H1 (cell line): ENCODE measurements at regions not wholly inside any gene's neighbourhood (a gene's known extent, or its start where the extent isn't known, plus 50 kb on each side); places are given as distances from the start of the nearest gene placed in this dataset.

Experiments
- CTCF ChIA-PET: fragments of 300-600 bp; sonication (Branson Sonifier 250); formaldehyde crosslinking; loops from one replicate; lab custom pipeline; 2021; ENCODE audit not compliant: partially characterized antibody; lab: Charles Lee
- POLR2A ChIA-PET: fragments of 300-600 bp; sonication (Branson Sonifier 250); formaldehyde crosslinking; loops from one replicate; lab custom pipeline; 2021; ENCODE audit warnings: inconsistent platforms; ENCODE audit not compliant: partially characterized antibody; lab: Charles Lee
- DNase-seq, 2 experiments: peaks; one replicate each; pipeline versions ENCODE4 v3.0.0 to v3.0.0-alpha.2; 2010 to 2022; ENCODE audit warnings: low spot score in 2 of 2, low read depth in 1 of 2, mixed read lengths in 1 of 2
- FAIRE-seq: peaks from 2 replicates; lab custom pipeline; 2011; peaks lifted over from hg19 to GRCh38; lab: Jason Lieb, UNC
- H2AFZ ChIP-seq: 2 replicates; pipeline ENCODE4 v1.8.1; 2012; ENCODE audit warnings: low read length, inconsistent platforms
- H2AK5ac ChIP-seq: 2 replicates; pipeline ENCODE4 v1.6.1; 2013; ENCODE audit warnings: low read depth, low read length
- H2BK120ac ChIP-seq: replicated peaks from 2 replicates; pipeline ENCODE3; 2013; ENCODE audit warnings: low read depth, low read length, inconsistent platforms
- H2BK12ac ChIP-seq: 2 replicates; pipeline ENCODE4 v1.6.1; 2013; ENCODE audit warnings: low read depth, low read length
- H2BK15ac ChIP-seq: 2 replicates; pipeline ENCODE4 v1.6.1; 2013; ENCODE audit warnings: low read length
- H2BK20ac ChIP-seq: 2 replicates; pipeline ENCODE4 v1.6.1; 2013; ENCODE audit warnings: low read length
- H2BK5ac ChIP-seq: 2 replicates; pipeline ENCODE4 v1.6.1; 2013; ENCODE audit warnings: low read depth, low read length
- H3K14ac ChIP-seq: 2 replicates; pipeline ENCODE4 v1.6.1; 2013; ENCODE audit warnings: inconsistent platforms; ENCODE audit not compliant: insufficient read length
- H3K18ac ChIP-seq: 2 replicates; pipeline ENCODE4 v1.6.1; 2013; ENCODE audit warnings: low read length; ENCODE audit errors: extremely low read depth
- H3K23ac ChIP-seq: 2 replicates; pipeline ENCODE4 v1.6.1; 2013; ENCODE audit warnings: inconsistent platforms; ENCODE audit not compliant: insufficient read length
- H3K23me2 ChIP-seq: 2 replicates; pipeline ENCODE4 v1.6.1; 2013; ENCODE audit warnings: low read depth, low read length
- H3K27ac ChIP-seq: 2 replicates; pipeline ENCODE4 v1.6.1; 2011; ENCODE audit warnings: low read depth, low read length, inconsistent platforms
- H3K27me3 ChIP-seq, 4 experiments: replicated peaks in 1 of 4; 1 replicate in 1 of 4; 2 replicates in 3 of 4; pipeline versions ENCODE4 v1.6.1 to v1.8.1; 2011 to 2013; ENCODE audit warnings: low read length in 3 of 4, mild to moderate bottlenecking in 3 of 4, inconsistent platforms in 2 of 4, mixed read lengths in 2 of 4, moderate library complexity in 1 of 4; ENCODE audit not compliant: control insufficient read depth in 3 of 4, insufficient read depth in 3 of 4; ENCODE audit errors: extremely low read depth in 1 of 4
- H3K36me3 ChIP-seq, 4 experiments: 2 replicates each; pipeline versions ENCODE4 v1.6.1 to v1.8.1; 2011 to 2013; ENCODE audit warnings: mild to moderate bottlenecking in 4 of 4, low read length in 3 of 4, moderate library complexity in 2 of 4, control low read depth in 1 of 4, inconsistent platforms in 1 of 4; ENCODE audit not compliant: insufficient read depth in 4 of 4, control insufficient read depth in 2 of 4
- H3K4ac ChIP-seq: replicated peaks from 2 replicates; pipeline ENCODE3; 2013; ENCODE audit warnings: low read length, low read depth, mixed read lengths, inconsistent platforms; ENCODE audit not compliant: insufficient read length
- H3K4me1 ChIP-seq, 4 experiments: replicated peaks in 1 of 4; 1 replicate in 1 of 4; 2 replicates in 3 of 4; pipeline versions ENCODE4 v1.6.1 to v1.8.1; 2011 to 2013; ENCODE audit warnings: low read length in 3 of 4, inconsistent platforms in 2 of 4, mixed read lengths in 1 of 4; ENCODE audit not compliant: insufficient read depth in 4 of 4, control insufficient read depth in 3 of 4
- H3K4me2 ChIP-seq, 2 experiments: 2 replicates each; pipeline versions ENCODE4 v1.6.1 to v1.8.1; 2011 to 2013; ENCODE audit warnings: low read depth in 2 of 2, low read length in 2 of 2, control low read depth in 1 of 2, inconsistent platforms in 1 of 2, mild to moderate bottlenecking in 1 of 2; ENCODE audit not compliant: insufficient read depth in 1 of 2
- H3K4me3 ChIP-seq, 4 experiments: fragments of 200-600, 300-600 bp in 1 of 4; sonication (generic), shearing (Covaris generic), sonication (Bioruptor Twin) in 1 of 4; 2 replicates each; pipeline versions ENCODE4 v1.5.1 to v1.8.1; 2011 to 2016; ENCODE audit warnings: low read length in 4 of 4, low read depth in 3 of 4, control low read depth in 2 of 4, inconsistent platforms in 2 of 4, mild to moderate bottlenecking in 2 of 4, mixed read lengths in 1 of 4, moderate library complexity in 1 of 4; ENCODE audit not compliant: insufficient read depth in 2 of 4; ENCODE audit errors: extremely low read depth in 1 of 4
- H3K56ac ChIP-seq: replicated peaks from 2 replicates; pipeline ENCODE3; 2013; ENCODE audit warnings: low read depth, mild to moderate bottlenecking, mixed read lengths, low read length, inconsistent platforms; ENCODE audit not compliant: insufficient read length
- H3K79me1 ChIP-seq: 2 replicates; pipeline ENCODE4 v1.6.1; 2013; ENCODE audit warnings: low read depth, low read length, control low read depth
- H3K79me2 ChIP-seq, 2 experiments: 2 replicates each; pipeline versions ENCODE4 v1.6.1 to v1.8.1; 2012 to 2013; ENCODE audit warnings: low read length in 2 of 2, mild to moderate bottlenecking in 2 of 2, inconsistent platforms in 1 of 2; ENCODE audit not compliant: insufficient read depth in 2 of 2, control insufficient read depth in 1 of 2
- H3K9ac ChIP-seq, 4 experiments: replicated peaks in 1 of 4; 1 replicate in 1 of 4; 2 replicates in 3 of 4; pipeline versions ENCODE4 v1.6.1 to v1.8.1; 2011 to 2013; ENCODE audit warnings: low read depth in 3 of 4, low read length in 3 of 4, control low read depth in 2 of 4, mild to moderate bottlenecking in 2 of 4, moderate library complexity in 2 of 4, inconsistent platforms in 1 of 4; ENCODE audit errors: extremely low read depth in 1 of 4
- H3K9me3 ChIP-seq, 2 experiments: 2 replicates each; pipeline versions ENCODE4 v1.6.1 to v1.8.1; 2012 to 2013; ENCODE audit warnings: mild to moderate bottlenecking in 2 of 2, moderate library complexity in 2 of 2, control low read depth in 1 of 2, inconsistent platforms in 1 of 2, low read depth in 1 of 2, low read length in 1 of 2, mixed read lengths in 1 of 2; ENCODE audit not compliant: insufficient read depth in 2 of 2
- H4K20me1 ChIP-seq, 2 experiments: replicated peaks in 1 of 2; 2 replicates each; pipeline versions ENCODE3 to v1.8.1; 2011 to 2013; ENCODE audit warnings: inconsistent platforms in 2 of 2, low read length in 2 of 2, mild to moderate bottlenecking in 1 of 2; ENCODE audit not compliant: insufficient read depth in 2 of 2, control insufficient read depth in 1 of 2
- H4K5ac ChIP-seq: 2 replicates; pipeline ENCODE4 v1.6.1; 2013; ENCODE audit warnings: low read length, low read depth, mixed read lengths, inconsistent platforms; ENCODE audit not compliant: insufficient read length
- H4K8ac ChIP-seq: 2 replicates; pipeline ENCODE4 v1.8.0; 2013; ENCODE audit warnings: mild to moderate bottlenecking, moderate library complexity, low read length, inconsistent platforms; ENCODE audit not compliant: insufficient read depth; ENCODE audit errors: extremely low read depth
- H4K91ac ChIP-seq: replicated peaks from 2 replicates; pipeline ENCODE3; 2013; ENCODE audit warnings: low read length, mixed read lengths, inconsistent platforms; ENCODE audit not compliant: insufficient read length
- CBX5 ChIP-seq: fragments of 300-800, 300-1000 bp; sonication (generic); IDR thresholded peaks from 2 replicates; pipeline ENCODE4 v1.7.1; 2016; ENCODE audit warnings: antibody characterized with exemption, low read length, low read depth
- CHD1 ChIP-seq: IDR thresholded peaks from 2 replicates; pipeline ENCODE4 v1.6.1; 2012; ENCODE audit warnings: low read depth, low read length, improper control_type of control experiment
- EZH2 ChIP-seq: fragments of 200-600 bp; sonication (generic); IDR thresholded peaks from 2 replicates; pipeline ENCODE4 v1.7.1; 2012; ENCODE audit warnings: low read depth, mild to moderate bottlenecking, moderate library complexity, low read length, inconsistent platforms; ENCODE audit not compliant: severe bottlenecking
- HDAC2 ChIP-seq, 2 experiments: fragments of 300-600 bp in 1 of 2; sonication (generic) in 1 of 2; IDR thresholded peaks; 2 replicates each; pipeline ENCODE4 v1.6.1; 2011 to 2012; ENCODE audit warnings: low read depth in 2 of 2, low read length in 2 of 2, mild to moderate bottlenecking in 2 of 2, moderate library complexity in 2 of 2, borderline replicate concordance in 1 of 2, inconsistent platforms in 1 of 2
- KDM1A ChIP-seq: fragments of 200-600, 300-600 bp; sonication (generic); IDR thresholded peaks from 2 replicates; pipeline ENCODE4 v1.7.1; 2016; ENCODE audit warnings: mild to moderate bottlenecking, low read length, borderline replicate concordance
- KDM5A ChIP-seq: fragments of 200-600 bp; IDR thresholded peaks from 2 replicates; pipeline ENCODE4 v1.7.1; 2012; ENCODE audit warnings: mild to moderate bottlenecking, low read length, inconsistent platforms, mixed read lengths
- NANOG ChIP-seq: IDR thresholded peaks from 2 replicates; pipeline ENCODE4 v1.6.1; 2011; ENCODE audit warnings: low read length, low read depth, mild to moderate bottlenecking, inconsistent platforms; ENCODE audit not compliant: insufficient read depth, poor library complexity, severe bottlenecking
- SIN3A ChIP-seq, 2 experiments: IDR thresholded peaks in 1 of 2; conservative IDR thresholded peaks in 1 of 2; 2 replicates each; pipeline ENCODE4 v1.6.1; 2011 to 2012; ENCODE audit warnings: low read length in 2 of 2, improper control_type of control experiment in 1 of 2, low read depth in 1 of 2, mild to moderate bottlenecking in 1 of 2
- SP2 ChIP-seq: IDR thresholded peaks from 2 replicates; pipeline ENCODE4 v1.6.1; 2012; ENCODE audit warnings: mild to moderate bottlenecking, low read length, inconsistent platforms
- TAF7 ChIP-seq: optimal IDR thresholded peaks from 2 replicates; pipeline ENCODE3; 2011; ENCODE audit warnings: low read depth, mild to moderate bottlenecking, inconsistent platforms, low read length, moderate library complexity, borderline replicate concordance
- TCF12 ChIP-seq: IDR thresholded peaks from 2 replicates; pipeline ENCODE4 v1.6.1; 2011; ENCODE audit warnings: low read depth, mild to moderate bottlenecking, low read length
- WGBS, 2 experiments: shearing (Covaris generic) in 1 of 2; methylation state at CpG; one replicate each; pipeline versions ENCODE4 v1.1.6 to v1.1.7; 2013 to 2015; ENCODE audit warnings: low lambda C conversion rate in 2 of 2, mixed read lengths in 2 of 2, inconsistent platforms in 1 of 2, low coverage in 1 of 2, missing lambda C conversion rate in 1 of 2; ENCODE audit not compliant: insufficient replicate concordance in 2 of 2, insufficient coverage in 1 of 2, insufficient read length in 1 of 2; ENCODE audit errors: extremely low coverage in 1 of 2, missing lambda C conversion rate in 1 of 2; 5-methylcytosine and 5-hydroxymethylcytosine counted together

GRCh38 chr2:137829251-137829650, 135.0 kb upstream of the HNMT start:
- Histone ChIP-seq H3K9ac (no peak overlapping the region), H2AFZ (no peak overlapping the region), H3K23ac (no peak overlapping the region), H2BK12ac (no peak overlapping the region), H3K56ac (no peak overlapping the region), H3K27ac (no peak overlapping the region), H3K9me3 (no peaks in the 10 kb centered on the region), H4K20me1 (no peaks in the 10 kb centered on the region), H2AK5ac (no peak overlapping the region), H3K4me1 (peaks cover 0 to 5% (median 3%) of the 10 kb centered on the region in 4 experiments; a peak in 5 of 7 replicates), H3K27me3 (no peaks in the 10 kb centered on the region), H3K36me3 (no peaks in the 10 kb centered on the region), H3K14ac (no peak overlapping the region), H4K91ac (no peak overlapping the region), H3K18ac (no peak overlapping the region), H2BK15ac (no peak overlapping the region), H4K5ac (no peak overlapping the region), H3K23me2 (no peaks in the 10 kb centered on the region), H3K4ac (no peak overlapping the region), H3K4me2 (no peak overlapping the region), H4K8ac (no peak overlapping the region), H2BK20ac (no peak overlapping the region), H3K79me1 (no peaks in the 10 kb centered on the region), H2BK120ac (no peak overlapping the region), H3K4me3 (no peak overlapping the region), H2BK5ac (no peak overlapping the region), H3K79me2 (no peaks in the 10 kb centered on the region)
- ChIA-PET CTCF (interaction anchor here (1.1 kb wide), 1 partner anchor 10 kb away, joined by 7 read pairs; no protein-coding TSS in a partner anchor), POLR2A (no interaction called here)
- no peak for DNase-seq
- TF ChIP-seq SP2 (no peak), HDAC2 (IDR thresholded peaks at IDR 0.05; ENCODE audit: borderline replicate concordance in 1 of 2, low read depth in 2 of 2, low read length in 2 of 2) (no peak), CHD1 (no peak), TCF12 (no peak), CBX5 (no peak), TAF7 (no peak), SIN3A (conservative IDR thresholded peaks at IDR 0.05 in 1 of 2, IDR thresholded peaks at IDR 0.05 in 1 of 2; ENCODE audit: low read depth in 1 of 2, low read length in 2 of 2) (no peak), KDM1A (no peak), EZH2 (no peak), KDM5A (no peak), NANOG (no peak)
- 45% methylated on average over 2 of the region's 2 CpGs; no CpG with 5 or more reads in 1 of the 2 experiments for WGBS, 2 experiments
- FAIRE-seq = no peak
